Astrocyte (in vitro differentiated cells and primary cell): ENCODE measurements at regions not wholly inside any gene's neighbourhood (a gene's known extent, or its start where the extent isn't known, plus 50 kb on each side); places are given as distances from the start of the nearest gene placed in this dataset.

Source experiments
- EZH2 ChIP-seq: IDR thresholded peaks from 2 replicates; pipeline ENCODE4 v1.6.1; 2012; ENCODE audit warnings: mild to moderate bottlenecking, low read length, inconsistent platforms; ENCODE audit not compliant: insufficient read depth
- TF ChIP-seq, protein P1 (sequence below): IDR thresholded peaks from 2 replicates; pipeline ENCODE4 v1.5.1; 2011; ENCODE audit warnings: low read depth, mild to moderate bottlenecking, inconsistent platforms, low read length, moderate library complexity; ENCODE audit not compliant: insufficient read depth

DNA sequence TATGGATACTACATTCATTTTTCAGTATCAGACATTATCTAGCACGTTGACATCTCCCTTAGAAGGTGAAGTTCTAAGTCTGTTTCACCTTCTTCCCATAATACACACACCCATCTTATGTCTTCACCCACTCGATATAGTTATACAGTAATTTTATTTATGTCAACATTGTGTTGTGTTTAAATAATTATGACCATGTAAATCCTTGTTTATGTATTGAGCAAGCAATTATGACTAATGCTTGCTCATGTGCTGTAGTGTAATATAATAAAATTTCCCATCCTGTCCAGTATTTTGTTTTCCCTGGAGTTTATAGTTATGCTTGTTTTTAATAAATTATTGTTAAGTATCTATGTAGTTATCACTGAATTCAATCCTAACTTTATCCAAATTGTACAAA lies 163.2 kb downstream of the MTX2 start:
- TF ChIP-seq, protein P1, sequence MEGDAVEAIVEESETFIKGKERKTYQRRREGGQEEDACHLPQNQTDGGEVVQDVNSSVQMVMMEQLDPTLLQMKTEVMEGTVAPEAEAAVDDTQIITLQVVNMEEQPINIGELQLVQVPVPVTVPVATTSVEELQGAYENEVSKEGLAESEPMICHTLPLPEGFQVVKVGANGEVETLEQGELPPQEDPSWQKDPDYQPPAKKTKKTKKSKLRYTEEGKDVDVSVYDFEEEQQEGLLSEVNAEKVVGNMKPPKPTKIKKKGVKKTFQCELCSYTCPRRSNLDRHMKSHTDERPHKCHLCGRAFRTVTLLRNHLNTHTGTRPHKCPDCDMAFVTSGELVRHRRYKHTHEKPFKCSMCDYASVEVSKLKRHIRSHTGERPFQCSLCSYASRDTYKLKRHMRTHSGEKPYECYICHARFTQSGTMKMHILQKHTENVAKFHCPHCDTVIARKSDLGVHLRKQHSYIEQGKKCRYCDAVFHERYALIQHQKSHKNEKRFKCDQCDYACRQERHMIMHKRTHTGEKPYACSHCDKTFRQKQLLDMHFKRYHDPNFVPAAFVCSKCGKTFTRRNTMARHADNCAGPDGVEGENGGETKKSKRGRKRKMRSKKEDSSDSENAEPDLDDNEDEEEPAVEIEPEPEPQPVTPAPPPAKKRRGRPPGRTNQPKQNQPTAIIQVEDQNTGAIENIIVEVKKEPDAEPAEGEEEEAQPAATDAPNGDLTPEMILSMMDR, result no peak
- TF ChIP-seq EZH2, result no peak
